SH-SY5Y (cell line): ENCODE measurements at regions not wholly inside any gene's neighbourhood (a gene's known extent, or its start where the extent isn't known, plus 50 kb on each side); places are given as distances from the start of the nearest gene placed in this dataset.

ENCODE experiments used
- GATA2 ChIP-seq: IDR thresholded peaks from 2 replicates; pipeline ENCODE4 v1.6.1; 2011; ENCODE audit warnings: mild to moderate bottlenecking, low read depth, low read length
- GATA3 ChIP-seq: IDR thresholded peaks from 2 replicates; pipeline ENCODE4 v1.6.1; 2011; ENCODE audit warnings: low read depth, mild to moderate bottlenecking, low read length, moderate library complexity

GRCh38 chr16:64390102-64390501 lies 731.8 kb downstream of the CDH11 start:
- TF ChIP-seq GATA2, result no peak
- TF ChIP-seq GATA3, result no peak
